ENCODE measurements at regions not wholly inside any gene's neighbourhood (a gene's known extent, or its start where the extent isn't known, plus 50 kb on each side); places are given as distances from the start of the nearest gene placed in this dataset.

GRCh38 chr5:5950658-5951057, 427.7 kb downstream of the MED10 start:
- CTCF ChIA-PET (ENCODE audit: partially characterized antibody) = interaction anchor here (1.2 kb wide), 1 partner anchor 64 kb away, joined by 4 read pairs; no protein-coding TSS in a partner anchor
- POLR2A ChIA-PET (ENCODE audit: partially characterized antibody) = no interaction called here
- H3K4me1 ChIP-seq (replicated peaks in 1 of 4; ENCODE audit: control insufficient read depth in 3 of 4, insufficient read depth in 4 of 4, low read length in 3 of 4) = no peaks in the 10 kb centered on the region
- no peak overlapping the region for H3K4ac ChIP-seq (replicated peaks; ENCODE audit: insufficient read length, low read depth, low read length)
- no peak overlapping the region for H2BK5ac ChIP-seq (ENCODE audit: low read depth, low read length)
- H3K79me1 ChIP-seq (ENCODE audit: low read depth, low read length) = no peaks in the 10 kb centered on the region
- H3K27me3 ChIP-seq (replicated peaks in 1 of 4; ENCODE audit: control insufficient read depth in 3 of 4, extremely low read depth in 1 of 4, insufficient read depth in 3 of 4, low read length in 3 of 4) = no peaks in the 10 kb centered on the region
- no peak overlapping the region for H3K4me3 ChIP-seq (ENCODE audit: extremely low read depth in 1 of 4, insufficient read depth in 2 of 4, low read depth in 3 of 4, low read length in 4 of 4)
- no peak overlapping the region for H4K91ac ChIP-seq (replicated peaks; ENCODE audit: insufficient read length, low read length)
- no peak for TF ChIP-seq YY1 (IDR thresholded peaks at IDR 0.05; ENCODE audit: low read depth, low read length)
- no peak for TF ChIP-seq POLR2A (IDR thresholded peaks at IDR 0.05; ENCODE audit: control extremely low read depth in 1 of 2, low read depth in 2 of 2, low read length in 2 of 2)
- no peak for TF ChIP-seq KDM5A (IDR thresholded peaks at IDR 0.05; ENCODE audit: low read length)
- TF ChIP-seq KDM4A (IDR thresholded peaks at IDR 0.05; ENCODE audit: low read depth, low read length, severe bottlenecking) = no peak
- no peak for TF ChIP-seq RXRA (IDR thresholded peaks at IDR 0.05; ENCODE audit: insufficient read depth, low read depth, low read length)
- no peak for TF ChIP-seq ATF3 (IDR thresholded peaks at IDR 0.05; ENCODE audit: insufficient read depth, low read depth, low read length)
- FAIRE-seq (no peak), DNase-seq (ENCODE audit: low read depth in 1 of 2, low spot score in 2 of 2) (no peak)
- H2AFZ ChIP-seq (ENCODE audit: low read length) = no peak overlapping the region
- H3K36me3 ChIP-seq (ENCODE audit: control insufficient read depth in 2 of 4, insufficient read depth in 4 of 4, low read length in 3 of 4) = no peaks in the 10 kb centered on the region
- no peaks in the 10 kb centered on the region for H3K79me2 ChIP-seq (ENCODE audit: control insufficient read depth in 1 of 2, insufficient read depth in 2 of 2, low read length in 2 of 2)
- no peak overlapping the region for H2BK120ac ChIP-seq (replicated peaks; ENCODE audit: low read depth, low read length)
- H3K18ac ChIP-seq (ENCODE audit: extremely low read depth, low read length) = no peak overlapping the region
- 78% methylated on average over 5 of the region's 5 CpGs; no CpG with 5 or more reads in 1 of the 2 experiments for WGBS, 2 experiments (ENCODE audit: extremely low coverage in 1 of 2, insufficient coverage in 1 of 2, insufficient read length in 1 of 2, insufficient replicate concordance in 2 of 2, low coverage in 1 of 2, low lambda C conversion rate in 2 of 2, missing lambda C conversion rate in 1 of 2)
- H3K4me2 ChIP-seq (ENCODE audit: insufficient read depth in 1 of 2, low read depth in 2 of 2, low read length in 2 of 2) = no peak overlapping the region
- H2BK15ac ChIP-seq (ENCODE audit: low read length) = no peak overlapping the region
- no peak overlapping the region for H2BK12ac ChIP-seq (ENCODE audit: low read depth, low read length)
- H3K14ac ChIP-seq (ENCODE audit: insufficient read length) = no peak overlapping the region
- H3K23ac ChIP-seq (ENCODE audit: insufficient read length) = no peak overlapping the region
- H3K23me2 ChIP-seq (ENCODE audit: low read depth, low read length) = no peaks in the 10 kb centered on the region; the same call in 1 of the 2 replicates
- no peak overlapping the region for H3K27ac ChIP-seq (ENCODE audit: low read depth, low read length)
- peaks cover 0 to 1% of the 10 kb centered on the region in 2 experiments for H4K20me1 ChIP-seq (replicated peaks in 1 of 2; ENCODE audit: control insufficient read depth in 1 of 2, insufficient read depth in 2 of 2, low read length in 2 of 2)
- H3K56ac ChIP-seq (replicated peaks; ENCODE audit: insufficient read length, low read depth, low read length) = no peak overlapping the region
- H3K9ac ChIP-seq (replicated peaks in 1 of 4; ENCODE audit: extremely low read depth in 1 of 4, low read depth in 3 of 4, low read length in 3 of 4) = no peak overlapping the region
- H2AK5ac ChIP-seq (ENCODE audit: low read depth, low read length) = no peak overlapping the region
- no peak overlapping the region for H4K8ac ChIP-seq (ENCODE audit: extremely low read depth, insufficient read depth, low read length)
- no peak overlapping the region for H2BK20ac ChIP-seq (ENCODE audit: low read length)
- no peak overlapping the region for H4K5ac ChIP-seq (ENCODE audit: insufficient read length, low read depth, low read length)
- no peaks in the 10 kb centered on the region for H3K9me3 ChIP-seq (ENCODE audit: insufficient read depth in 2 of 2, low read depth in 1 of 2, low read length in 1 of 2)

All from H1 (cell line).